ENCODE measurements at regions not wholly inside any gene's neighbourhood (a gene's known extent, or its start where the extent isn't known, plus 50 kb on each side); places are given as distances from the start of the nearest gene placed in this dataset.

- TF ChIP-seq JUN (IDR thresholded peaks at IDR 0.05; ENCODE audit: low read depth, low read length) (no peak), CREB1 (IDR thresholded peaks at IDR 0.05) (no peak), SIN3A (conservative IDR thresholded peaks at IDR 0.05 in 1 of 2, IDR thresholded peaks at IDR 0.05 in 1 of 2; ENCODE audit: low read depth in 1 of 2, low read length in 2 of 2) (no peak), CBX8 (IDR thresholded peaks at IDR 0.05; ENCODE audit: borderline replicate concordance, low read depth, low read length) (no peak)
- TF ChIP-seq, protein P1, sequence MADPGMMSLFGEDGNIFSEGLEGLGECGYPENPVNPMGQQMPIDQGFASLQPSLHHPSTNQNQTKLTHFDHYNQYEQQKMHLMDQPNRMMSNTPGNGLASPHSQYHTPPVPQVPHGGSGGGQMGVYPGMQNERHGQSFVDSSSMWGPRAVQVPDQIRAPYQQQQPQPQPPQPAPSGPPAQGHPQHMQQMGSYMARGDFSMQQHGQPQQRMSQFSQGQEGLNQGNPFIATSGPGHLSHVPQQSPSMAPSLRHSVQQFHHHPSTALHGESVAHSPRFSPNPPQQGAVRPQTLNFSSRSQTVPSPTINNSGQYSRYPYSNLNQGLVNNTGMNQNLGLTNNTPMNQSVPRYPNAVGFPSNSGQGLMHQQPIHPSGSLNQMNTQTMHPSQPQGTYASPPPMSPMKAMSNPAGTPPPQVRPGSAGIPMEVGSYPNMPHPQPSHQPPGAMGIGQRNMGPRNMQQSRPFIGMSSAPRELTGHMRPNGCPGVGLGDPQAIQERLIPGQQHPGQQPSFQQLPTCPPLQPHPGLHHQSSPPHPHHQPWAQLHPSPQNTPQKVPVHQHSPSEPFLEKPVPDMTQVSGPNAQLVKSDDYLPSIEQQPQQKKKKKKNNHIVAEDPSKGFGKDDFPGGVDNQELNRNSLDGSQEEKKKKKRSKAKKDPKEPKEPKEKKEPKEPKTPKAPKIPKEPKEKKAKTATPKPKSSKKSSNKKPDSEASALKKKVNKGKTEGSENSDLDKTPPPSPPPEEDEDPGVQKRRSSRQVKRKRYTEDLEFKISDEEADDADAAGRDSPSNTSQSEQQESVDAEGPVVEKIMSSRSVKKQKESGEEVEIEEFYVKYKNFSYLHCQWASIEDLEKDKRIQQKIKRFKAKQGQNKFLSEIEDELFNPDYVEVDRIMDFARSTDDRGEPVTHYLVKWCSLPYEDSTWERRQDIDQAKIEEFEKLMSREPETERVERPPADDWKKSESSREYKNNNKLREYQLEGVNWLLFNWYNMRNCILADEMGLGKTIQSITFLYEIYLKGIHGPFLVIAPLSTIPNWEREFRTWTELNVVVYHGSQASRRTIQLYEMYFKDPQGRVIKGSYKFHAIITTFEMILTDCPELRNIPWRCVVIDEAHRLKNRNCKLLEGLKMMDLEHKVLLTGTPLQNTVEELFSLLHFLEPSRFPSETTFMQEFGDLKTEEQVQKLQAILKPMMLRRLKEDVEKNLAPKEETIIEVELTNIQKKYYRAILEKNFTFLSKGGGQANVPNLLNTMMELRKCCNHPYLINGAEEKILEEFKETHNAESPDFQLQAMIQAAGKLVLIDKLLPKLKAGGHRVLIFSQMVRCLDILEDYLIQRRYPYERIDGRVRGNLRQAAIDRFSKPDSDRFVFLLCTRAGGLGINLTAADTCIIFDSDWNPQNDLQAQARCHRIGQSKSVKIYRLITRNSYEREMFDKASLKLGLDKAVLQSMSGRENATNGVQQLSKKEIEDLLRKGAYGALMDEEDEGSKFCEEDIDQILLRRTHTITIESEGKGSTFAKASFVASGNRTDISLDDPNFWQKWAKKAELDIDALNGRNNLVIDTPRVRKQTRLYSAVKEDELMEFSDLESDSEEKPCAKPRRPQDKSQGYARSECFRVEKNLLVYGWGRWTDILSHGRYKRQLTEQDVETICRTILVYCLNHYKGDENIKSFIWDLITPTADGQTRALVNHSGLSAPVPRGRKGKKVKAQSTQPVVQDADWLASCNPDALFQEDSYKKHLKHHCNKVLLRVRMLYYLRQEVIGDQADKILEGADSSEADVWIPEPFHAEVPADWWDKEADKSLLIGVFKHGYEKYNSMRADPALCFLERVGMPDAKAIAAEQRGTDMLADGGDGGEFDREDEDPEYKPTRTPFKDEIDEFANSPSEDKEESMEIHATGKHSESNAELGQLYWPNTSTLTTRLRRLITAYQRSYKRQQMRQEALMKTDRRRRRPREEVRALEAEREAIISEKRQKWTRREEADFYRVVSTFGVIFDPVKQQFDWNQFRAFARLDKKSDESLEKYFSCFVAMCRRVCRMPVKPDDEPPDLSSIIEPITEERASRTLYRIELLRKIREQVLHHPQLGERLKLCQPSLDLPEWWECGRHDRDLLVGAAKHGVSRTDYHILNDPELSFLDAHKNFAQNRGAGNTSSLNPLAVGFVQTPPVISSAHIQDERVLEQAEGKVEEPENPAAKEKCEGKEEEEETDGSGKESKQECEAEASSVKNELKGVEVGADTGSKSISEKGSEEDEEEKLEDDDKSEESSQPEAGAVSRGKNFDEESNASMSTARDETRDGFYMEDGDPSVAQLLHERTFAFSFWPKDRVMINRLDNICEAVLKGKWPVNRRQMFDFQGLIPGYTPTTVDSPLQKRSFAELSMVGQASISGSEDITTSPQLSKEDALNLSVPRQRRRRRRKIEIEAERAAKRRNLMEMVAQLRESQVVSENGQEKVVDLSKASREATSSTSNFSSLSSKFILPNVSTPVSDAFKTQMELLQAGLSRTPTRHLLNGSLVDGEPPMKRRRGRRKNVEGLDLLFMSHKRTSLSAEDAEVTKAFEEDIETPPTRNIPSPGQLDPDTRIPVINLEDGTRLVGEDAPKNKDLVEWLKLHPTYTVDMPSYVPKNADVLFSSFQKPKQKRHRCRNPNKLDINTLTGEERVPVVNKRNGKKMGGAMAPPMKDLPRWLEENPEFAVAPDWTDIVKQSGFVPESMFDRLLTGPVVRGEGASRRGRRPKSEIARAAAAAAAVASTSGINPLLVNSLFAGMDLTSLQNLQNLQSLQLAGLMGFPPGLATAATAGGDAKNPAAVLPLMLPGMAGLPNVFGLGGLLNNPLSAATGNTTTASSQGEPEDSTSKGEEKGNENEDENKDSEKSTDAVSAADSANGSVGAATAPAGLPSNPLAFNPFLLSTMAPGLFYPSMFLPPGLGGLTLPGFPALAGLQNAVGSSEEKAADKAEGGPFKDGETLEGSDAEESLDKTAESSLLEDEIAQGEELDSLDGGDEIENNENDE (IDR thresholded peaks at IDR 0.05; ENCODE audit: insufficient replicate concordance, low read length) = no peak
- TF ChIP-seq, protein P2, sequence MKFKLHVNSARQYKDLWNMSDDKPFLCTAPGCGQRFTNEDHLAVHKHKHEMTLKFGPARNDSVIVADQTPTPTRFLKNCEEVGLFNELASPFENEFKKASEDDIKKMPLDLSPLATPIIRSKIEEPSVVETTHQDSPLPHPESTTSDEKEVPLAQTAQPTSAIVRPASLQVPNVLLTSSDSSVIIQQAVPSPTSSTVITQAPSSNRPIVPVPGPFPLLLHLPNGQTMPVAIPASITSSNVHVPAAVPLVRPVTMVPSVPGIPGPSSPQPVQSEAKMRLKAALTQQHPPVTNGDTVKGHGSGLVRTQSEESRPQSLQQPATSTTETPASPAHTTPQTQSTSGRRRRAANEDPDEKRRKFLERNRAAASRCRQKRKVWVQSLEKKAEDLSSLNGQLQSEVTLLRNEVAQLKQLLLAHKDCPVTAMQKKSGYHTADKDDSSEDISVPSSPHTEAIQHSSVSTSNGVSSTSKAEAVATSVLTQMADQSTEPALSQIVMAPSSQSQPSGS (IDR thresholded peaks at IDR 0.05; ENCODE audit: low read length) = no peak
Observed at GRCh38 chr20:60107621-60108390, 149.6 kb downstream of the CDH26 start (continued).

Data from H1 (cell line).